NB4 (cell line): ENCODE measurements at regions not wholly inside any gene's neighbourhood (a gene's known extent, or its start where the extent isn't known, plus 50 kb on each side); places are given as distances from the start of the nearest gene placed in this dataset.

Experiments used
- DNase-seq: peaks from one replicate; pipeline ENCODE4 v3.0.0; 2010; ENCODE audit warnings: low read depth
- H3K4me3 ChIP-seq: one replicate; pipeline ENCODE4 v1.5.1; 2011; ENCODE audit warnings: mild to moderate bottlenecking, low read depth, low read length, moderate library complexity
- MYC ChIP-seq: IDR thresholded peaks from 2 replicates; pipeline ENCODE4 v1.6.1; 2011; ENCODE audit warnings: low read depth, low read length
- POLR2A ChIP-seq: IDR thresholded peaks from 2 replicates; pipeline ENCODE4 v1.6.1; 2011; ENCODE audit warnings: mild to moderate bottlenecking; ENCODE audit not compliant: insufficient read length; ENCODE audit errors: extremely low read depth
- TF ChIP-seq, protein P1 (sequence below): IDR thresholded peaks from 2 replicates; pipeline ENCODE4 v1.6.1; 2011; ENCODE audit warnings: low read depth, low read length
- TF ChIP-seq, protein P2 (sequence below): IDR thresholded peaks from one replicate; pipeline ENCODE4 v1.5.1; 2012; ENCODE audit warnings: low read depth, low read length

GRCh38 chr5:160921423-160922285 lies 69.6 kb upstream of the ATP10B start:
- TF ChIP-seq MYC (no peak), POLR2A (no peak)
- TF ChIP-seq, protein P1, sequence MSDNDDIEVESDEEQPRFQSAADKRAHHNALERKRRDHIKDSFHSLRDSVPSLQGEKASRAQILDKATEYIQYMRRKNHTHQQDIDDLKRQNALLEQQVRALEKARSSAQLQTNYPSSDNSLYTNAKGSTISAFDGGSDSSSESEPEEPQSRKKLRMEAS: no peak
- TF ChIP-seq, protein P2, sequence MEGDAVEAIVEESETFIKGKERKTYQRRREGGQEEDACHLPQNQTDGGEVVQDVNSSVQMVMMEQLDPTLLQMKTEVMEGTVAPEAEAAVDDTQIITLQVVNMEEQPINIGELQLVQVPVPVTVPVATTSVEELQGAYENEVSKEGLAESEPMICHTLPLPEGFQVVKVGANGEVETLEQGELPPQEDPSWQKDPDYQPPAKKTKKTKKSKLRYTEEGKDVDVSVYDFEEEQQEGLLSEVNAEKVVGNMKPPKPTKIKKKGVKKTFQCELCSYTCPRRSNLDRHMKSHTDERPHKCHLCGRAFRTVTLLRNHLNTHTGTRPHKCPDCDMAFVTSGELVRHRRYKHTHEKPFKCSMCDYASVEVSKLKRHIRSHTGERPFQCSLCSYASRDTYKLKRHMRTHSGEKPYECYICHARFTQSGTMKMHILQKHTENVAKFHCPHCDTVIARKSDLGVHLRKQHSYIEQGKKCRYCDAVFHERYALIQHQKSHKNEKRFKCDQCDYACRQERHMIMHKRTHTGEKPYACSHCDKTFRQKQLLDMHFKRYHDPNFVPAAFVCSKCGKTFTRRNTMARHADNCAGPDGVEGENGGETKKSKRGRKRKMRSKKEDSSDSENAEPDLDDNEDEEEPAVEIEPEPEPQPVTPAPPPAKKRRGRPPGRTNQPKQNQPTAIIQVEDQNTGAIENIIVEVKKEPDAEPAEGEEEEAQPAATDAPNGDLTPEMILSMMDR: no peak
- H3K4me3 ChIP-seq: no peak overlapping the region
- peak; percentile 13 for DNase-seq

GRCh38 chr5:160919626-160920025 lies 67.6 kb upstream of the ATP10B start:
- TF ChIP-seq POLR2A: no peak
- TF ChIP-seq, protein P1: no peak
- TF ChIP-seq MYC: no peak
- TF ChIP-seq, protein P2: no peak
- DNase-seq: no peak
- no peak overlapping the region for H3K4me3 ChIP-seq

GRCh38 chr5:160918386-160918785 lies 66.4 kb upstream of the ATP10B start:
- DNase-seq: no peak
- no peak overlapping the region for H3K4me3 ChIP-seq
- TF ChIP-seq MYC (no peak), POLR2A (no peak)
- TF ChIP-seq, protein P1: no peak
- TF ChIP-seq, protein P2: no peak

DNA sequence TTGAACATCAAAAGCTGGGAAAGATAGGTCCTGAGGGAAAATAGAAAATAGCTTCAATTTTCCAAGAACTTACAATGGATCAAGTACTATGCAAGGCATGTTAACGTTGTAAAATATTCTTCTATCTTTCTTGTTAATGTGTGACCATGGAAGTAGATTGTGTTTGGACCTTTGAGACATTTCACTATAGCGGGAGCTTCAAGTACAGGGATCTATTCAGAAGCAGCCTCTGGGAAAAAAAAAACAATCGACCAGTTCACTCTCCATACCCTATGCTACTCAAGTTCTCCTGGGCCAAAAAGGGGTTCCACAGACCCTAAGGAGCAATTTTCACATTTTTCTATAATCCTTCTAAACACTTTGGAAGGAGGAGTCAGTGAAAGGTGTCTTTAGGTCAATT lies 54.1 kb upstream of the ATP10B start:
- TF ChIP-seq MYC: no peak
- TF ChIP-seq, protein P2: no peak
- TF ChIP-seq POLR2A: no peak
- TF ChIP-seq, protein P1: no peak

DNA sequence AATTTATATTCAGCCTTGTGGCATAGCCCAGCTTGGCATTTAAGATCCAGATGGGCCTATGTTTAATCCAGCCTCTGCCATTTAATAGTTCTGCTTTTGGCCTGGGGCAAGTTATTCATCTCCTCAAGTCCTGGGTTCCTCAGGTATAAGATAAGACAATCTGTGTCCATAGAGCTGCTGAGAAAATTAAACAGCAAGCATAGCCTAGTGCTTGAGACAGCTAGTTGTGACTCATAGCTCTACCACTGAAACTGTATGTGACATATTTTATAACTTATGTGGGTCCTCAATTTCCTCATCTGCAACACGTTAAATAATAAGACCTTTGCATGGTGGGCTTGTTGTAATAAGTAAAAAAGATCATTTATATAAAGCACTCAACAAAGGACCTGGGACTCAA lies 53.3 kb upstream of the ATP10B start:
- H3K4me3 ChIP-seq: no peak overlapping the region
- TF ChIP-seq, protein P2: no peak
- TF ChIP-seq, protein P1: no peak
- TF ChIP-seq MYC: no peak
- TF ChIP-seq POLR2A: no peak
- no peak for DNase-seq

More for the DNA sequence above, 54.1 kb upstream of the ATP10B start:
- DNase-seq: no peak
- no peak overlapping the region for H3K4me3 ChIP-seq
